ENCODE measurements at regions not wholly inside any gene's neighbourhood (a gene's known extent, or its start where the extent isn't known, plus 50 kb on each side); places are given as distances from the start of the nearest gene placed in this dataset.

DNA sequence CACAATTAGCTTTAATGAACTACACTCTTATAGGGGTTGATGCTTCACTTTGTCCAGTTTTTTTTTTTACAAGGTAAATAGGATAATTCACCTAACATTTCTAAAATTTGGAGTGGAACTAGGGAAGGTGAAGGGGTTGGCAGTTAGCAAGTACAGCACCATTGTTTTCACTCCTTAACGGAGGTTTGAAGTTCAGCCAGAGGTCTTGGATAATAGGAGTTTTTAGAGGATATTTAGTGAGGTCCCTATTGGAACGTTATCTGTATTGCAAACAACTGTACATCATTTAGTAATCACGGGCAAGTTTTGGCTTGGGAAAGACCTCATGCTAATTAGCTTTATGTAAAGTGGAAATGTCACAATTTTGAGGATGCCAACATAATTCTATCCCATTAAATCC, 52.3 kb upstream of the TBX18 start:
- TF ChIP-seq, protein P1, sequence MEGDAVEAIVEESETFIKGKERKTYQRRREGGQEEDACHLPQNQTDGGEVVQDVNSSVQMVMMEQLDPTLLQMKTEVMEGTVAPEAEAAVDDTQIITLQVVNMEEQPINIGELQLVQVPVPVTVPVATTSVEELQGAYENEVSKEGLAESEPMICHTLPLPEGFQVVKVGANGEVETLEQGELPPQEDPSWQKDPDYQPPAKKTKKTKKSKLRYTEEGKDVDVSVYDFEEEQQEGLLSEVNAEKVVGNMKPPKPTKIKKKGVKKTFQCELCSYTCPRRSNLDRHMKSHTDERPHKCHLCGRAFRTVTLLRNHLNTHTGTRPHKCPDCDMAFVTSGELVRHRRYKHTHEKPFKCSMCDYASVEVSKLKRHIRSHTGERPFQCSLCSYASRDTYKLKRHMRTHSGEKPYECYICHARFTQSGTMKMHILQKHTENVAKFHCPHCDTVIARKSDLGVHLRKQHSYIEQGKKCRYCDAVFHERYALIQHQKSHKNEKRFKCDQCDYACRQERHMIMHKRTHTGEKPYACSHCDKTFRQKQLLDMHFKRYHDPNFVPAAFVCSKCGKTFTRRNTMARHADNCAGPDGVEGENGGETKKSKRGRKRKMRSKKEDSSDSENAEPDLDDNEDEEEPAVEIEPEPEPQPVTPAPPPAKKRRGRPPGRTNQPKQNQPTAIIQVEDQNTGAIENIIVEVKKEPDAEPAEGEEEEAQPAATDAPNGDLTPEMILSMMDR (conservative IDR thresholded peaks at IDR 0.05; ENCODE audit: low read length), result no peak
- H3K4me3 ChIP-seq (ENCODE audit: low read length), result no peak overlapping the region
- no peak for DNase-seq (ENCODE audit: low read depth)

DNA sequence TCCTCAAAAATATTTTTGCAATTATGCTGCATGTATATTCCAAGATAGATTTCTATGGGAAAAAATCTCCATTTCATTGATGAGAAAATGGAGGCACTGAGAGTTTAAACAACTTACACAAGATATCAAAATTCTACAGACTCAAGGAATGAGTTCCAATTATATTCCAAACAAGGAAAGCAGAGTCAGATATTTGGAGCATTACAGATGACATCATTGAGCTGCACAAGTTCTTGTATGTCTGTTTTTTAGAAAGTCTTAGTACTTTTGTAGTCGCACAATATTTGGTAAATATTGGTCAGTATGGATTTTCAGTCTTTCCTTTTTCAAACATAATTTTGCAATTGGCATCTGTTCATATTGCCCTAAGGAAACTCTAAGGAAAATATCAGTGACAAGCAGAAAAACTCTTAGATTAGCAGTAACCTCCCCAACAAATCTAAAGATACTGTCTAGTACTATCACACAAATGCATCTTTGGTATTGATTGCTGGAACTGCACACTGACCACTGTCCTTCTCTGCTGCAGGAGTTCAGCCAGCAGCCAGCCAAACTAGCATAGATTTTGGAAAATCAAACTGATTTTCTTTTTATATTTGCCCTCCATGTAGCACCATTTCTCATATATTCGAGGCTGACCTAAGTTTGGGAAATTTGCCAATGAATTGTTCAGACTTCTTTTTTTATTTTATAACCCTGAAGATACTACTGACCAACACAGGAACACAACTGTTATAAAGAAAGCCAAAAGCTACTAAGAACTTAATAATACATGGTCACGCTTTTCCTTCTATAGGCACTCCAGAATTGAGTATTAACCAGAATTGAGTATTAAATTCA, 51.7 kb upstream of the TBX18 start:
- no peak overlapping the region for H3K4me3 ChIP-seq (ENCODE audit: low read length)
- TF ChIP-seq, protein P1 (conservative IDR thresholded peaks at IDR 0.05; ENCODE audit: low read length), result no peak
- no peak for DNase-seq (ENCODE audit: low read depth)
